Esophagus squamous epithelium (tissue), 5 donors: ENCODE measurements at regions not wholly inside any gene's neighbourhood (a gene's known extent, or its start where the extent isn't known, plus 50 kb on each side); places are given as distances from the start of the nearest gene placed in this dataset.
A peak's percentile ranks its signal among the peaks of the same experiment; 100 is the strongest.

ENCODE experiments used
- DNase-seq: peaks from one replicate; lab custom pipeline; 2025; lab: John Stamatoyannopoulos, UW
- H3K27ac ChIP-seq, 4 donors: fragments of 200-600 bp; sonication (generic); one replicate each; pipeline ENCODE4 v1.5.1; 2016 to 2019; ENCODE audit warnings: mild to moderate bottlenecking in 1 of 4
- H3K27me3 ChIP-seq, 4 donors: fragments of 200-600 bp; sonication (generic); 1 replicate in 3 of 4; 2 replicates in 1 of 4; pipeline versions ENCODE4 v1.5.1 to v1.6.0; 2017 to 2021; ENCODE audit warnings: antibody characterized with exemption in 1 of 4
- H3K36me3 ChIP-seq, 3 donors: fragments of 200-600 bp; sonication (generic); one replicate each; pipeline ENCODE4 v1.5.1; 2016 to 2019
- H3K4me1 ChIP-seq, 3 donors: fragments of 200-600 bp; sonication (generic); one replicate each; pipeline ENCODE4 v1.5.1; 2017 to 2019
- H3K4me3 ChIP-seq, 4 donors: fragments of 200-600 bp; sonication (generic); 1 replicate in 3 of 4; 2 replicates in 1 of 4; pipeline ENCODE4 v1.5.1; 2016 to 2019; ENCODE audit warnings: mild to moderate bottlenecking in 2 of 4, moderate library complexity in 1 of 4
- H3K9me3 ChIP-seq, 3 donors: fragments of 200-600 bp; sonication (generic); one replicate each; pipeline ENCODE4 v1.5.1; 2016 to 2019
- CTCF ChIP-seq, 6 experiments: fragments of 450-650 bp in 4 of 6; fragments of 200-600 bp in 2 of 6; sonication (generic) in 2 of 6; IDR thresholded peaks; one replicate each; pipeline ENCODE4 v1.5.1; 2016 to 2019; ENCODE audit warnings: antibody characterized with exemption in 6 of 6, mild to moderate bottlenecking in 4 of 6, moderate library complexity in 4 of 6
- POLR2A ChIP-seq, 4 donors: fragments of 450-650 bp; IDR thresholded peaks; one replicate each; pipeline ENCODE4 v1.6.1; 2017; ENCODE audit warnings: antibody characterized with exemption in 4 of 4, mild to moderate bottlenecking in 4 of 4, moderate library complexity in 3 of 4
- WGBS, 2 donors: methylation state at CpG; one replicate each; pipeline ENCODE4 v1.1.5; 2018; 5-methylcytosine and 5-hydroxymethylcytosine counted together
- intact Hi-C: fragments of 100-400 bp; cut with DNase I; formaldehyde crosslinking; loops from one replicate; pipeline ENCODE4 v1.15.0; 2022
- donor health status: DM: yes; HTN: yes; CAD: no.

DNA sequence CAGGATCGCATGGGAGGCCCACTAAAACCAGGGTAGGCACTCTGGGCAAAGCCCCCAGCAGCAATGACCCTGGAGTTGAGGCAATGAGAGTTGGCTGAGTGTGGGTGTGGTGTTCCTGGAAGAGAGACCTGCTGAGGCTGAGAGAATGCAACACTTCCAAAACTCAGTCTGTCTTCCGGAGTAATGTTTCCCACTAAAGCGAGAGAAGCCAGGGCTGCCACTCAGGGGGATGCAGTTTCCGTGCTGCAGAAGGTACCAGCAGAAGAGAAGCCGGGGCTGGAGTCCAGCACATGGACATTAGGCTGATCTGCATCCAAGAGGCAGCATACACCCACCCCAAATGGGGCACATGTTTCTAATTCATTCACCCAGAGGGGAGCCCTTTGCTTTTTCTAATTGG, 127.2 kb upstream of the ARHGAP28 start:
- 86% methylated on average over 4 to 5 of the region's 5 CpGs for WGBS, 2 donors
- intact Hi-C loops, result no loop called here

GRCh38 chr18:6604573-6604941, 125.0 kb upstream of the ARHGAP28 start:
- intact Hi-C loops, result no loop called here
- Histone ChIP-seq H3K27ac (no peak overlapping the region), H3K4me1 (peaks cover 0 to 22% (median 0%) of the 10 kb centered on the region in 3 donors), H3K4me3 (no peak overlapping the region), H3K36me3 (no peaks in the 10 kb centered on the region), H3K27me3 (no peaks in the 10 kb centered on the region), H3K9me3 (no peaks in the 10 kb centered on the region)
- DNase-seq, result no peak
- WGBS, 2 donors, result 23 to 30% methylated on average over 3 of the region's 3 CpGs
- TF ChIP-seq CTCF (IDR thresholded peaks at IDR 0.05), result no peak
- TF ChIP-seq POLR2A (IDR thresholded peaks at IDR 0.05), result no peak

More for the DNA sequence above, 127.2 kb upstream of the ARHGAP28 start:
- no peak overlapping the region for H3K27ac ChIP-seq
- TF ChIP-seq CTCF (IDR thresholded peaks at IDR 0.05) (no peak), POLR2A (IDR thresholded peaks at IDR 0.05) (no peak)
- no peak for DNase-seq
- no peaks in the 10 kb centered on the region for H3K9me3 ChIP-seq
- H3K4me3 ChIP-seq, result no peak overlapping the region
- H3K27me3 ChIP-seq, result no peaks in the 10 kb centered on the region
- H3K36me3 ChIP-seq, result no peaks in the 10 kb centered on the region
- H3K4me1 ChIP-seq, result peaks cover 0 to 18% (median 0%) of the 10 kb centered on the region in 3 donors

- no peak for TF ChIP-seq POLR2A (IDR thresholded peaks at IDR 0.05)
- TF ChIP-seq CTCF (IDR thresholded peaks at IDR 0.05), result no peak
- no peaks in the 10 kb centered on the region for H3K9me3 ChIP-seq
- no peak for DNase-seq
- WGBS, 2 donors, result 67 to 82% methylated on average over 6 of the region's 6 CpGs
- H3K36me3 ChIP-seq, result no peaks in the 10 kb centered on the region
- no peak overlapping the region for H3K4me3 ChIP-seq
- H3K27me3 ChIP-seq, result no peaks in the 10 kb centered on the region
- peak overlapping the region in 2 of 4 donors; percentile 29 to 50 for H3K27ac ChIP-seq
- peaks cover 0 to 29% (median 0%) of the 10 kb centered on the region in 3 donors for H3K4me1 ChIP-seq
- intact Hi-C loops, result no loop called here
Measured at GRCh38 chr18:6605115-6605869, 124.2 kb upstream of the ARHGAP28 start.

GRCh38 chr18:6606411-6607085, 123.0 kb upstream of the ARHGAP28 start:
- TF ChIP-seq POLR2A (IDR thresholded peaks at IDR 0.05) (no peak), CTCF (IDR thresholded peaks at IDR 0.05) (no peak)
- H3K27ac ChIP-seq, result peak overlapping the region in 2 of 4 donors; percentile 29 to 50
- peaks cover 0 to 31% (median 0%) of the 10 kb centered on the region in 3 donors for H3K4me1 ChIP-seq
- H3K9me3 ChIP-seq, result no peaks in the 10 kb centered on the region
- H3K4me3 ChIP-seq, result no peak overlapping the region
- intact Hi-C loops, result no loop called here
- no peak for DNase-seq
- WGBS, 2 donors, result 80 to 82% methylated on average over 4 of the region's 4 CpGs
- H3K27me3 ChIP-seq, result no peaks in the 10 kb centered on the region
- H3K36me3 ChIP-seq, result no peaks in the 10 kb centered on the region

DNA sequence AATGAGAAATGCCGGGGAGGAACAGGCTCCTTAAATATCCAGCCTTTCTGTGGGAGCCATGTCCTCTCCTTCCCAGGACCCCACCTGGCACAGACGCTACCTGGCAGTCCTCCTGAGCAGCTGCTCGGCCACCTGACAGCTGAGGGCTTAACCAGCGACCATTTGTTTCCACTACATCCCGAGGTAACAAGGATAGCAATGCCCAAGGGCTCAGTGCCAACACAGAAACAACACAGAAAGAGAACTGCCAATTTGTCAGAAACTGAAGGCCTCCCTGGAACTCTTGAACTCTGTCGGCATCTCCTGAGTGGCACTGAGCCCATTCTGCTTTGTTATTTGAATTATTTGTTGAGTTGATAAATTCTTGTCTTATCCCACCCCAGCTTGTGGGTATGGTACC, 122.2 kb upstream of the ARHGAP28 start:
- H3K36me3 ChIP-seq, result no peaks in the 10 kb centered on the region
- no peak for TF ChIP-seq CTCF (IDR thresholded peaks at IDR 0.05)
- no peak for TF ChIP-seq POLR2A (IDR thresholded peaks at IDR 0.05)
- peak overlapping the region in 2 of 4 donors; percentile 15 to 21 for H3K27ac ChIP-seq
- DNase-seq, result no peak
- no peaks in the 10 kb centered on the region for H3K9me3 ChIP-seq
- intact Hi-C loops, result no loop called here
- no peak overlapping the region for H3K4me3 ChIP-seq
- H3K27me3 ChIP-seq, result no peaks in the 10 kb centered on the region
- H3K4me1 ChIP-seq, result peaks cover 0 to 30% (median 0%) of the 10 kb centered on the region in 3 donors
- WGBS, 2 donors, result 47 to 62% methylated on average over 3 to 6 of the region's 6 CpGs
